GM18498 (cell line): ENCODE measurements at regions not wholly inside any gene's neighbourhood (a gene's known extent, or its start where the extent isn't known, plus 50 kb on each side); places are given as distances from the start of the nearest gene placed in this dataset.
"Not testable (repeated sequence)": the region's sequence is repeated elsewhere in the genome, so short reads cannot be mapped to it uniquely, and the experiment has no call there.

Source experiments
- ATAC-seq: cut with Tn5 transposase; IDR thresholded peaks from one replicate; pipeline ENCODE4 v1.9.1; 2021; ENCODE audit warnings: mild to moderate bottlenecking, moderate library complexity; ENCODE audit not compliant: unreplicated experiment

- no peak for ATAC-seq
These were observed 207.4 kb downstream of the OPA1 start for GRCh38 chr3:193800138-193801043.

DNA sequence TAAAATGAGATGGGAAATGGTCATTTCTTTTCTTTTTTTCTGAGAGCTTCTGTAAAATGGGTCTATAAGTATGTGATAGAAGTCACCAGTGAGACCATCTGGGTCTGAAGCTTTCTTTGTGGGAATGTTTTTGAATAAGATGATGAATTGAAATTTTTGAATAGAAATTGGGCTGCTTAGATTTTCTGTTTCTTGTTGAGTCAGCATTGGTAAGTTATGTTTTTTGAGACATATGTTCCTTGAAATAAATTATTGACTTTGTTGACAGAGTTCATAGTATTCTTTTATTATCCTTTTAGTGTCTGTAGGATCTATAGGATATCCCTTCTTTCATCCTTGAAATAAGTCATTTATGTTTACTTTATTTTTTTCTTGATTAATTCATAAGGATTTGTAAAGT is 208.1 kb downstream of the OPA1 start:
- no peak for ATAC-seq

GRCh38 chr3:193803288-193803687 is 210.3 kb downstream of the OPA1 start:
- ATAC-seq: no peak

- ATAC-seq: no peak
These were observed 212.4 kb downstream of the OPA1 start for GRCh38 chr3:193805448-193805847.

GRCh38 chr3:193808317-193808716 is 215.3 kb downstream of the OPA1 start:
- ATAC-seq: no peak

DNA sequence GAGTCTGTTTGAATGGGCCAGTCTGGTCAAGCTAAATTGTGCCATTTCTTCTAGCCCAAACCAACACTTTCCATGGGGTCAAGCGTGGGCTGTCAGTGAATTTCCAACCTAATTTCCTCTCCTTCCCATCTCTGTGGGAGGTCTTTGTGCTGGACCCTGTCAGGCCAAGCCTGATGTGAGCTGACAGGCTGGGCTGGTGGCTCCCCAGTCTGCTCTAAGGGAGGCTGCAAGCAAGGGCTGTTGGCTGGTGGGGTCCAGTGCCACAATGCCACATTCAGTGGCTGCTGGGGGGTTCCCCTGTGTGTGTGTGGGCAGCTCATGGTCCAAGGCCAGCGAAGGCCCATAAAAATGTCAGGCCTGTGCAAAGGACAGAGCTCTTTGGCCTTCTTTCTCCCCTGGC is 216.1 kb downstream of the OPA1 start:
- ATAC-seq: no peak

DNA sequence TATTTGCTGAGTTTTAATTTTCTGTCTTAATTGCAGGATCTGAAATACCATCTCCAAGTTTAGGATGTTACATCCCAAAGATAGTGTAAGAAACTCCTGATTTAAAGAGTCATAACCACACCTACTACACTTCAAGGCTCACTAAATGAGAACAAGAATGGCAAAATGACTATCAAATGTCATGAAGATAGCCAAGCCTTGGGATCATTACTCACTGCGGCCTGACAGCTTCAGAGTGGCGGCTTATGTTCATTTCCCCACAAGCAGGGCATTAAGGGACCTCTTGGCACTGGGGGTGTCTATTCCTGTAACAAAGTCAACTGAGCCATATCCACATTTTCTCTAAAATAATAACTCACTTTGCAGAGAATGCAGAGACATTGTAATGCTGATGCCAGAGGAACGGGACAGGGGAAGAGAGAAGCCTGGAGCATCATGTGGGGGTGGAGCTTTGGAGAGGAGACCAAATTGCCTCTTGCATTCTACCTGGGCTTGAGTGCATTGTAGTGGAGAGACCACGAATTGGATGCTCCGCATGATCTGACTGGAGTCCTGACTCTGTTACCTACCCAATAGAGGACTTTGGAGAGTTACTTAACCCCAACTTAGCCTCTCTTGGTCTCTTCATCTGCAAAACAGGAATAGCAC is 219.2 kb downstream of the OPA1 start:
- no peak for ATAC-seq

GRCh38 chr3:193812791-193813500 is 219.9 kb downstream of the OPA1 start:
- ATAC-seq: no peak

- no peak for ATAC-seq
These were observed 220.5 kb downstream of the OPA1 start for GRCh38 chr3:193813501-193813830.

- ATAC-seq: no peak
These were observed 221.3 kb downstream of the OPA1 start for GRCh38 chr3:193814166-193814892.

- no peak for ATAC-seq
These were observed 222.4 kb downstream of the OPA1 start for GRCh38 chr3:193815246-193816027.

- no peak for ATAC-seq
These were observed 223.0 kb downstream of the OPA1 start for GRCh38 chr3:193816028-193816395.

- no peak for ATAC-seq
These were observed 223.8 kb downstream of the OPA1 start for GRCh38 chr3:193816656-193817311.

- no peak for ATAC-seq
These were observed 226.4 kb downstream of the OPA1 start for GRCh38 chr3:193819117-193820010.

GRCh38 chr3:193821151-193821668 is 228.2 kb downstream of the OPA1 start:
- no peak for ATAC-seq

DNA sequence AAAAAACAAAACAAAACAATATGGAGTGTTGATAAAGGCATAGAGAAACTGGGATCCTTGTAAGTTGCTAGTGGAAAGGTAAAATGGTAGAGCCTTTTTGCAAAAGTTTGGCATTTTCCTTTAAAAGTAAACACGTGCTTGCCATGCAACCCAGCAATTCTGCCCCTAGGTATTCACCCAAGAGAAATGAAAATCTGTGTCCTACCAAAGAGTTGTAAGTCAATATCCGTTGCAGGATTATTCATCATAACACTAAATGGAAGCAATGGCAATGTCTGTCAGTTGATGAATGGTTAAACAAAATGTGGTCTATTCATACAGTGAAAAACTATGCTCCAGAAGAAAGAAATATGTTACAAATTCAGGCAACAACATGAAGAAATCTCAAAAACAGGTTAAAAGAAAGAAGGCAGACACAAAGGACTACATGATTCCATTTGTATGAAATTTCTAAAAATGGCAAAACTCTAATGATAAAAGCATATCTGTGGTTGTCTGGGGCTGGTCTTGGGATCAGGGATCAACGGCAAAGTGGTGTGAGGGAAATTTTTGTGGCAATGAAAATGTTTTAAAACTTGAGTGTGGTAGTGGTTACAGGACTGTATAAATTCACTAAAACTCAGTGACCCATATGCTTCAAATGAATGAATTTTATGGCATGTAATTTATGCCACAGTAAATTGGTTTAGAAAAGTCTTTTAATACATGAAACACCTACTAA is 229.6 kb downstream of the OPA1 start:
- ATAC-seq: no peak

- ATAC-seq: not testable (repeated sequence)
These were observed 230.2 kb downstream of the OPA1 start for GRCh38 chr3:193823213-193823605.

- no peak for ATAC-seq
These were observed 231.4 kb downstream of the OPA1 start for GRCh38 chr3:193824365-193824764.
